Ovary (tissue), 7 donors: ENCODE measurements at regions not wholly inside any gene's neighbourhood (a gene's known extent, or its start where the extent isn't known, plus 50 kb on each side); places are given as distances from the start of the nearest gene placed in this dataset.
"Not testable (repeated sequence)": the region's sequence is repeated elsewhere in the genome, so short reads cannot be mapped to it uniquely, and the experiment has no call there.

Experiments
- DNase-seq, 5 donors: peaks; one replicate each; pipeline ENCODE4 v3.0.0-alpha.2; 2019 to 2020
- H3K27ac ChIP-seq, 2 donors: fragments of 200-600 bp; one replicate each; pipeline versions ENCODE4 v1.5.1 to v1.8.0; 2019 to 2022
- H3K27me3 ChIP-seq: fragments of 200-600 bp; one replicate; pipeline ENCODE4 v1.8.0; 2022
- H3K36me3 ChIP-seq: fragments of 200-600 bp; sonication (generic); one replicate; pipeline ENCODE4 v1.5.1; 2019
- H3K4me1 ChIP-seq: one replicate; pipeline ENCODE4 v1.8.1; 2013; ENCODE audit warnings: mild to moderate bottlenecking, moderate library complexity; ENCODE audit not compliant: insufficient read depth
- H3K4me3 ChIP-seq: fragments of 200-600 bp; sonication (generic); one replicate; pipeline ENCODE4 v1.5.1; 2017
- H3K9me3 ChIP-seq, 2 donors: fragments of 200-600 bp in 1 of 2; sonication (generic) in 1 of 2; one replicate each; pipeline versions ENCODE4 v1.5.1 to v1.8.1; 2013 to 2019; ENCODE audit warnings: mild to moderate bottlenecking in 1 of 2, moderate library complexity in 1 of 2
- CTCF ChIP-seq, 3 donors: fragments of 450-650 bp in 2 of 3; fragments of 200-600 bp in 1 of 3; IDR thresholded peaks; one replicate each; pipeline versions ENCODE4 v1.5.1 to v1.8.0; 2016 to 2022; ENCODE audit warnings: antibody characterized with exemption in 3 of 3, mild to moderate bottlenecking in 1 of 3
- EP300 ChIP-seq: sonication (generic); formaldehyde crosslinking; IDR thresholded peaks from one replicate; pipeline ENCODE4 v1.6.1; 2017; ENCODE audit warnings: antibody characterized with exemption
- POLR2A ChIP-seq: fragments of 450-650 bp; IDR thresholded peaks from one replicate; pipeline ENCODE4 v1.6.1; 2017; ENCODE audit warnings: antibody characterized with exemption, mild to moderate bottlenecking, moderate library complexity
- WGBS, 3 donors: extraction: QIAGEN DNeasy Blood & Tissue Kit in 1 of 3; methylation state at CpG; one replicate each; pipeline versions ENCODE4 v1.1.5 to v1.1.7; 2013 to 2017; 5-methylcytosine and 5-hydroxymethylcytosine counted together
- intact Hi-C, 4 donors: fragments of 100-400 bp; cut with DNase I; formaldehyde crosslinking; loops; one replicate each; pipeline versions ENCODE4 v1.11.0 to v1.15.1; 2022 to 2023
- donor health status: DM: no; HTN: no; CAD: no; lungs with moderate emphysema.
- donor health status: DM: no; HTN: no; CAD: no.
- donor health status: Bipolar disorder and iron deficiency.
- donor health status: DM: no; HTN: no; CAD: no.
- donor health status: DM: yes; HTN: yes; CAD: no.

GRCh38 chr5:15366676-15367391 is 133.1 kb upstream of the FBXL7 start:
- no peaks in the 10 kb centered on the region for H3K36me3 ChIP-seq
- WGBS, 3 donors: 5 to 8% (median 7%) methylated on average over 6 of the region's 6 CpGs
- DNase-seq: no peak
- no peaks in the 10 kb centered on the region for H3K27me3 ChIP-seq
- H3K9me3 ChIP-seq: no peaks in the 10 kb centered on the region
- TF ChIP-seq POLR2A (no peak), CTCF (IDR thresholded peaks at IDR 0.05) (no peak), EP300 (no peak)
- H3K27ac ChIP-seq: no peak overlapping the region
- H3K4me3 ChIP-seq: no peak overlapping the region
- H3K4me1 ChIP-seq: peaks cover 2% of the 10 kb centered on the region
- intact Hi-C loops: no loop called here

GRCh38 chr5:15365070-15365469 is 134.9 kb upstream of the FBXL7 start:
- no peak for TF ChIP-seq POLR2A
- no peak for TF ChIP-seq EP300
- no peak for TF ChIP-seq CTCF (IDR thresholded peaks at IDR 0.05)
- intact Hi-C loops: no loop called here

GRCh38 chr5:15363601-15364000 is 136.4 kb upstream of the FBXL7 start:
- Histone ChIP-seq H3K36me3 (no peaks in the 10 kb centered on the region), H3K27ac (no peak overlapping the region), H3K27me3 (no peaks in the 10 kb centered on the region), H3K4me1 (peaks cover 2% of the 10 kb centered on the region), H3K9me3 (no peaks in the 10 kb centered on the region), H3K4me3 (no peak overlapping the region)
- DNase-seq: no peak
- intact Hi-C loops: no loop called here
- no peak for TF ChIP-seq CTCF (IDR thresholded peaks at IDR 0.05)
- TF ChIP-seq EP300: no peak
- no peak for TF ChIP-seq POLR2A
- WGBS, 3 donors: 74 to 85% (median 84%) methylated on average over 2 of the region's 2 CpGs

More at GRCh38 chr5:15365070-15365469, 134.9 kb upstream of the FBXL7 start:
- Histone ChIP-seq H3K36me3 (no peaks in the 10 kb centered on the region), H3K27ac (no peak overlapping the region), H3K4me3 (no peak overlapping the region), H3K9me3 (no peaks in the 10 kb centered on the region), H3K27me3 (no peaks in the 10 kb centered on the region), H3K4me1 (peaks cover 2% of the 10 kb centered on the region)
- DNase-seq: no peak

- H3K27me3 ChIP-seq, H3K9me3 ChIP-seq, H3K27ac ChIP-seq, DNase-seq, H3K36me3 ChIP-seq, H3K4me1 ChIP-seq, H3K4me3 ChIP-seq: not testable (repeated sequence)
- intact Hi-C loops: loop anchor here in 1 of 4 donors (1.0 kb wide), 1 partner anchor 29 kb away; no protein-coding TSS in a partner anchor
- WGBS, 3 donors: 79 to 83% (median 80%) methylated on average over 4 of the region's 4 CpGs
Observed at GRCh38 chr5:15357092-15357453, 142.9 kb upstream of the FBXL7 start.

- WGBS, 3 donors: 88 to 98% (median 96%) methylated on average over 4 of the region's 4 CpGs
- H3K4me3 ChIP-seq, DNase-seq, H3K4me1 ChIP-seq, H3K27me3 ChIP-seq, H3K9me3 ChIP-seq, H3K36me3 ChIP-seq, H3K27ac ChIP-seq: not testable (repeated sequence)
- intact Hi-C loops: loop anchor here in 1 of 4 donors (1.0 kb wide), 1 partner anchor 30 kb away; no protein-coding TSS in a partner anchor
Observed at GRCh38 chr5:15356308-15357091, 143.5 kb upstream of the FBXL7 start.
